ENCODE measurements at regions not wholly inside any gene's neighbourhood (a gene's known extent, or its start where the extent isn't known, plus 50 kb on each side); places are given as distances from the start of the nearest gene placed in this dataset.

DNA sequence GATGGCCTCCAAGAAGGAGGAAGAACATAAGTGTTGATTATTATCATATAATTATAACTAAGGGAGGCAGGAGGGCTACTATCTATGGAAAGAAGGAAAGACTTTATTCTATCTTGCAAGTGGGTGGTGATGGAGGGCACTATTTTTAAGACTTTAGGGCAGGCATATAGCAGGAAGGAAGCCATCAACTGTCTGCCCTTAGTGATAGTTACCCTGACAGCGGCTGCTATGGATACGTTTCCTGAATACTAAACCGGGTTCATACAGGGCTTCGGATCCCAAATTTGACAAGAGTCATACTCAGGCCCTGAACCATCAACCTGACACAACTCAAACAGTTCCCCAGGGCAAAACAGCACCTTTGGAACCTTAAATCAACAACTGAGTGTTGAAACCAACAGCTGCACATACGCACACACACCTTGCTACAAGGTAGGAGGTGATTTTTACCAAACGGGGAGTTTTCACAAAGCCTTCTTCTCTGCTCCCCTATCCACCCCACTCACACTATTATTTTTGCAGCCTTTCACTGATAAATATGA, 397.2 kb downstream of the OMA1 start:
- H3K27ac ChIP-seq, result no peak overlapping the region
- intact Hi-C loops (cut with DNase I; ENCODE audit: low total_unique reads), result no loop called here
- no peaks in the 10 kb centered on the region for H3K9me3 ChIP-seq
- H3K27me3 ChIP-seq (replicated peaks in 1 of 7), result no peaks in the 10 kb centered on the region
- no peak overlapping the region for H3K4me3 ChIP-seq
- H3K36me3 ChIP-seq, result no peaks in the 10 kb centered on the region
- DNase-seq, result no peak
- 31 to 37% (median 35%) methylated on average over 6 of the region's 6 CpGs for whole genome bisulfite sequencing, 5 donors
- H3K4me1 ChIP-seq, result no peaks in the 10 kb centered on the region
- TF ChIP-seq POLR2AphosphoS5 (IDR thresholded peaks at IDR 0.05), result no peak
- no peak for TF ChIP-seq CTCF (IDR thresholded peaks at IDR 0.05 in 8 of 11, conservative IDR thresholded peaks at IDR 0.05 in 3 of 11)
- no peak for TF ChIP-seq POLR2A (IDR thresholded peaks at IDR 0.05)

- intact Hi-C loops (cut with DNase I; ENCODE audit: low total_unique reads), result no loop called here
- TF ChIP-seq CTCF (IDR thresholded peaks at IDR 0.05 in 8 of 11, conservative IDR thresholded peaks at IDR 0.05 in 3 of 11), result no peak
- DNase-seq, result no peak
- no peaks in the 10 kb centered on the region for H3K27me3 ChIP-seq (replicated peaks in 1 of 7)
- no peak overlapping the region for H3K4me3 ChIP-seq
- 88 to 97% (median 95%) methylated on average over 5 of the region's 5 CpGs for WGBS, 5 donors
- H3K4me1 ChIP-seq, result no peaks in the 10 kb centered on the region
- no peak overlapping the region for H3K27ac ChIP-seq
- H3K9me3 ChIP-seq, result peaks cover 0 to 7% (median 0%) of the 10 kb centered on the region in 8 donors
- no peaks in the 10 kb centered on the region for H3K36me3 ChIP-seq
Measured at GRCh38 chr1:58144698-58145270, 401.7 kb downstream of the OMA1 start.

DNA sequence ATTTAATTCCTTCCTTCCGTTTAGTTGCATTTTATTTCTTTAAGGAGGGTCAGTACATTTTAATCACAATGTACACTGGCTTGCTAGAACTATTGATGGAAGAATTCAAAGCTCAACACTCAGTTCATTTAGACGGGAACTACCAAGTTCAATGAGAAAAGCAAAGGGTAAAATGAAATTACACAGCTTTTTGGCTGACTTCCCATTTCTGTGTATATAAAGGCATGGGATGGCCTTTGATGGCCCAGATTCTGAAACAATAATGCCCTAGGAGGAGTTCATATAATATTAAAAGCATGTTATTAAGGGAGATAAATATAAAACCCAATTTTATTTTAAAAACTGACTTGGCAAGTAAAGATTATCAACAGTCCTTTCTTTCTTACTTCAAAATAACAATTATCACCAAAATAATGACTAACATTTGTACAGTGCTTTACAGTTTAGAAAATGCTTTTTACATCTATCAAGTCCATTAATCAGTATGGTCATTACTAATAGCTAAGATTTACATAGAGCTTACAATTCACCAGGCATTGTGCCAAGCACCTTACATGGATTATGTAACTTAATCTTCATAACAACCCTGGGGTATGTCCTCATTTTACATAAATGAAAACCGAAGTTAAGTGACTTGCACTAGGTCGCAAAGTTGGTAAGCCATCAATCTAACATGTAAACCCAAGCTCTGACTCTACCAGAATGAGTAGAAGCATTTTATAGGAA, 402.4 kb downstream of the OMA1 start:
- H3K27ac ChIP-seq, result no peak overlapping the region
- WGBS, 5 donors, result 67 to 79% (median 75%) methylated on average over 4 of the region's 4 CpGs
- no peak for DNase-seq
- no peaks in the 10 kb centered on the region for H3K4me1 ChIP-seq
- TF ChIP-seq CTCF (IDR thresholded peaks at IDR 0.05 in 8 of 11, conservative IDR thresholded peaks at IDR 0.05 in 3 of 11), result no peak
- TF ChIP-seq POLR2AphosphoS5 (IDR thresholded peaks at IDR 0.05), result no peak
- TF ChIP-seq POLR2A (IDR thresholded peaks at IDR 0.05), result no peak
- no peaks in the 10 kb centered on the region for H3K27me3 ChIP-seq (replicated peaks in 1 of 7)
- no peak overlapping the region for H3K4me3 ChIP-seq
- intact Hi-C loops (cut with DNase I; ENCODE audit: low total_unique reads), result no loop called here
- H3K36me3 ChIP-seq, result no peaks in the 10 kb centered on the region
- H3K9me3 ChIP-seq, result peaks cover 0 to 13% (median 2%) of the 10 kb centered on the region in 8 donors

DNA sequence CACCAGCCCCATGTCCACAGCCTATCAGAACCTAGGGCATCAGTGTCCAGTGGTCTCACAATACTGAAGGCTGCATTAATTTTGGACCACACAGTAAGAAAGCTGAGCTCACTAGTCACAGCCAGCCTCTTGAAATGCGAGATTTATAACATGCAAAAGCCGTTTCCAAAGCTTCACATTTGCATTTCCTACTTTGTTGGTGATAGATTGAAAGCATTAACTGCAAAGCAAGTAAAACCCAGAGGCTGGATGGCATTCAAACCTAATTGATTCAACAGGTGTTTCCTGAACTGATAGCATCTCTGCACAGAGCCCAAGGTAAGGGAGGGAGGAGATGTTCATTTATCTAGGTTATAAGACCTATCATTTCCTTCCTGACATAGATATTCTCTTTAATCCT, 410.1 kb downstream of the OMA1 start:
- no peaks in the 10 kb centered on the region for H3K36me3 ChIP-seq
- WGBS, 5 donors, result 4 to 23% (median 12%) methylated on average over 2 of the region's 2 CpGs
- intact Hi-C loops (cut with DNase I; ENCODE audit: low total_unique reads), result no loop called here
- no peak for DNase-seq
- H3K27ac ChIP-seq, result no peak overlapping the region
- H3K9me3 ChIP-seq, result peaks cover 0 to 44% (median 10%) of the 10 kb centered on the region in 8 donors
- TF ChIP-seq POLR2A (IDR thresholded peaks at IDR 0.05) (no peak), CTCF (IDR thresholded peaks at IDR 0.05 in 8 of 11, conservative IDR thresholded peaks at IDR 0.05 in 3 of 11) (no peak), POLR2AphosphoS5 (IDR thresholded peaks at IDR 0.05) (no peak)
- no peaks in the 10 kb centered on the region for H3K27me3 ChIP-seq (replicated peaks in 1 of 7)
- H3K4me1 ChIP-seq, result no peaks in the 10 kb centered on the region
- H3K4me3 ChIP-seq, result no peak overlapping the region

All from spleen (tissue), 11 donors.